SK-N-DZ (cell line): ENCODE measurements at regions not wholly inside any gene's neighbourhood (a gene's known extent, or its start where the extent isn't known, plus 50 kb on each side); places are given as distances from the start of the nearest gene placed in this dataset.
"Not testable (repeated sequence)": the region's sequence is repeated elsewhere in the genome, so short reads cannot be mapped to it uniquely, and the experiment has no call there.

Experiments
- DNase-seq: peaks from one replicate; pipeline ENCODE4 v3.0.0-alpha.2; 2015; ENCODE audit warnings: low spot score

DNA sequence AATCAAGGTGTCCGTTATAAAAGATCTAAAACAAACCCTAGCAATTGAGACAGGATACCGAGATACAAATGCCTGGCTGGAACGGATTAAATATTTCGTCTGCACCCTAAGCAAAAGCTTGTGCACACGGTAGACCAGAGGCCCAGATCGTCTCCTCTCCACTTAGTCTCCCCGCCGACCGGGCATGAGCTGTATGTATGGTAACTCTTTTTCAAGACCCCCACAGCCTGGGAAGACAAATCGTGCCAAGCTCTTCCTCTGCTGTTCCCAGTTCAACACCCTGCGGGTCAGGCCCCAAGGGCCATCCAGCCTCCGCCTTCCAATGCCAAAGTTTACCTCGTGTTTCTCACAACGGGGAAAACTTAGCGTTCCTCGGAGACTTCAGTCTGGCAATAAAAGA is 285.7 kb upstream of the GALNT17 start:
- DNase-seq: no peak

DNA sequence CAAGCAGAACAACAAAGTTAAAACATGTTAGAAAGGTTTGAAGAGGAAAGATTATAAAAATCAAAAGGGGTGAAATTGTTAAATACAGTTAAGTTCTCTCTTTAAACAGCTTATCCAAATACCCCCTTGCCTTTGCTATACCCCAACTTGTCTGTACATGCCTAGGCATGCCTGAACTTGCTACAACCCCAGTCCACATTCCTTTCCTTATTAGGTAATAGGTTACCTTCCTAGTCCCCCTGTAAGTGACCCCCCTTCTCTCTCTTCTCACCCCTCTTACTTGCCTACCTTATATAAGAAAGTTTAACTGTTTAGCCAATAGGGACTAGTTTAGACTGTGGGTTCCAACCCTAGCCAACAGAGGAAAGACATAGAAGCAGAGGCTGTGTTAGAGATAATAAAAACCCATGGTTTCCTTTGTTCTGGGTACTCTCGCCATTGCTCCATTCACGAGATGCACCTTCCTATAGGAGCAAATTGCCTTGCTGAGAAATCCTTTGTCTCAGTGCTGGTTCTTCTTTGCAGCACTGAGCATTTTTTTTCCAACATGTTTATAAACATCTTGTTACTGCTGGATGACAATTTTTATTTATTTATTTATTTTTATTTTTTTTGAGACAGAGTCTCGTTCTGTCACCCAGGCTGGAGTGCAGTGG is 282.2 kb upstream of the GALNT17 start:
- DNase-seq: no peak

DNA sequence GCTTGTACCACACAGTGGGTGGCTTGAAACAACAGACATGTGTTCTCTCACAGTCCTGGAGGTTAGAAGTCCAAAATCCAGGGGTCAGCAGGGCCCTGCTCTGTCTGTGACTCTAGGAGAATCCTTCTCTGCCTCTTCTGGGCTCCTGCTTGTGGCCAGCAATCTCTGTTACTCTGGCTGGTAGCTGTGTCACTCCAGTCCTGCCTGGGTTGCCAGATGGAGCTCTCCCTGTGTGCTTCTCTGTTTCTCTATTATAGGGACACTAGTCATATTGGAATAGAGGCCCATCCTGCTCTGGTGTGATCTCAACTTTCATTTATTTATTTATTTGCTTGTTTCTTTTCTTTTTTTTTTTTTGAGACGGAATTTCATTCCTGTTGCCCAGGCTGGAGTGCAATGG is 276.6 kb upstream of the GALNT17 start:
- no peak for DNase-seq

DNA sequence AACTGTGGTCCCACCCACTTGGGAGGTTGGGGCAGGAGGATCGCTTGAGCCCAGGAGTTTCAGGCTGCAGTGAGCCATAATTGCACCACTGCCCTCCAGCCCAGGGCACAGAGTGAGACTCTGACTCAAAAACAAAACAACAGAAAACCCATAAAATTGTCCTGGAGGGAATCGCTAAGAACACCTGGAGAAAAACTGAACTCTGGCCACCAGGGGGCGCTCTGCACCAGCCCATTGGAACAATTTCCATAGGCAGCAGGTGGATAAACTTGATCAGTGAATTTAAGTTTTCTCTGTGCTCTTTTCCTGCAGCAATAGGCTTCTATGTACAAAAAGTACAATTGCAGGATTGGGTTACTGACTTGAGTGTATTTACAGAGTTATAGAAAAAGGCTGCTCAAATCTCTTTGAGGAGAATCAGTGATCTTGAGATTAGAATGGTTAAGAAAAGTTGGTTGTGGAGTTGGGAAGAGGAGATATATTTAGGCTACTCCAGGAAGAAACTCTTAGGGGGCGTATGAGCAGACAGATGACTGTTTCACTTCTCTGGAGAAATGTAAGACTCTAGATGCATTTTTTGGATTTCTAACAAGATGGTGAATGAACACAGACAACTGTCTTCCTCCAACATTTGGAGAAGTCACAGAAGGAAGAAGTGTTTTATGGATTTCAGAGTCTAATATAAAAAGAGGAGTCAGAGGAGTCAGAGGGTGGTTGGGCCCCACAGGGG is 274.9 kb upstream of the GALNT17 start:
- peak; percentile 54 for DNase-seq

DNA sequence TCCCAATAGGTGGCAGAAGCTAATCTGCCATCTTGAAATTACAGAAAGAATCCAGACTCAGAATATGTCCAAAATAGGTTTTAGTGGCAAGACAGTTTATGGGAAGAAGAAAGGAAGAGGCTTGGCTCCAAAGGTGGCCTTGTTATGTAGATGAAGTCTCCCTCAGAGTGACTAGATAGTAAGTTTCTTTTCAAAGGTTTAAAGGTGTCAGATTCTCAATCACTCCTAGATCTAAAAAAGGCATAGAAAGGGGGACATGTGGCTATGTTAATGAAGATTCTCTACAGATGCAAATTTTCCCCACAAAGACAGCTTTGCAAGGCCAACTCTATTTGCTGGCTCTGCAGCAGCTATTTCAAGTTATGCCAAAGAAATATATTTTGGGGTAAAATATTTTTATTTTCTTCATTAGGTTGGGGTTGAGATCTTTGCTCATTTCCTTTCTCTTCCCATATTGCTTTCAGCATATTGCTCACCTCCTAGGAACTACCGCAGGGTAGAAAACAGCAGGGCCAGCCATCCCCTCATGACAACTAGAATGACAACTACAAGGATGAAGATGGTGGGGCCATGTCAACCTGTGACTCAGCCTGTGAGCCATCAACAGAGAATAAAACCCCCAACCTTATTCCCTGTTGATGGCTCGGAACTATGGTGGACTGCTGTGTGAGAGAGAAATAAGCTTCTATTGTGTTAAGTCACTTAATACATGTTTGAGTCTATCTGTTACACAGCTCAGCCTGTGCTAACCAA is 274.0 kb upstream of the GALNT17 start:
- DNase-seq: no peak

DNA sequence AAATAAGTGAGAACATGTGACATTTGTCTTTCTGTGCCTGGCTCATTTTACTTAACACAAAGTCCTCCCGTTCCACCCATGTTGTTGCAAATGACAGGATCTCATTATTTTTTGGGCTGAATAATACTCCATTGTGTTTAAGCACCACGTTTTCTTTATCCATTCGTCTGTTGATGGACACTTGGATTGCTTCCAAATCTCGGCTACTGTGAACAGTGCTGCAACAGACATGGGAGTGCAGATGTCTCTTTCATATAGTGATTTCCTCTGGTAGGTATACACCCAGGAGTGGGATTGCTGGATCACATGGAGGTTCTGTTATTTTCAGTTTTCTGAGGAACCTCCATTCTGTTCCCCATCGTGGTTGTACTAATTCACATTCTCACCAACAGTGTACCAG is 264.4 kb upstream of the GALNT17 start:
- DNase-seq: no peak

DNA sequence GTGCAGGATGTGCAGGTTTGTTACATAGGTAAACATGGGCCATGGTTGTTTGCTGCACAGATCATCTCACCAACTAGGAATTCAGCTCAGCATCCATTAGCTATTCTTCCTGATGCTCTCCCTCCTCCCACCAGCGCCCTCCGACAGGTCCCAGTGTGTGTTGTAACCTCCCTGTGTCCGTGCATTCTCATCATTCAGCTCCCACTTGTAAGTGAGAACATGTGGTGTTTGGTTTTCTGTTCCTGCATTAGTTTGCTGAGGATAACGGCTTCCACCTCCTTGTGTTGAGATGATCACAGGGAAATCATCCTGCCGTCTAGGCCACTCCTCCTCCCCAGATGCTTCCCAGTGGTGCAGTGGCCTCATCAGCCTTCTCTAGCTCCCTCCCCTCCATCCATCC is 261.6 kb upstream of the GALNT17 start:
- no peak for DNase-seq

DNA sequence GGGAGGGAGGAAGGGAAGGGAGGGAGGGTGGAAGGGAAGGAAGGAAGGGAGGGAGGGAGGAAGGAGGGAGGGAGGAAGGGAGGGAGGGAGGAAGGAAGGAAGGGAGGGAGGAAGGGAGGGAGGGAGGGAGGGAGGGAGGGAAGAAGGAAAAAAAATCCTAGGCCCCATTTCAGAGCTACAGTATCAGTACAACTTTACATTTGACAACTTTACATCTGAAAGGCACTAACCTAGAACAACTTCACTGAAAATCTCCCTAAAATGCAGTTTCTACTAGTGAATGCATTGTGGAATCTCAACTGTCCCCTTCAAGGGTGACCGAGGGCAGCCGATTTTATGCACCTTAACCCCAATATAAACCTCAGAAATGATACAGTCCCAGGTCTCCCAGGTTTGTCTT is 259.8 kb upstream of the GALNT17 start:
- no peak for DNase-seq

DNA sequence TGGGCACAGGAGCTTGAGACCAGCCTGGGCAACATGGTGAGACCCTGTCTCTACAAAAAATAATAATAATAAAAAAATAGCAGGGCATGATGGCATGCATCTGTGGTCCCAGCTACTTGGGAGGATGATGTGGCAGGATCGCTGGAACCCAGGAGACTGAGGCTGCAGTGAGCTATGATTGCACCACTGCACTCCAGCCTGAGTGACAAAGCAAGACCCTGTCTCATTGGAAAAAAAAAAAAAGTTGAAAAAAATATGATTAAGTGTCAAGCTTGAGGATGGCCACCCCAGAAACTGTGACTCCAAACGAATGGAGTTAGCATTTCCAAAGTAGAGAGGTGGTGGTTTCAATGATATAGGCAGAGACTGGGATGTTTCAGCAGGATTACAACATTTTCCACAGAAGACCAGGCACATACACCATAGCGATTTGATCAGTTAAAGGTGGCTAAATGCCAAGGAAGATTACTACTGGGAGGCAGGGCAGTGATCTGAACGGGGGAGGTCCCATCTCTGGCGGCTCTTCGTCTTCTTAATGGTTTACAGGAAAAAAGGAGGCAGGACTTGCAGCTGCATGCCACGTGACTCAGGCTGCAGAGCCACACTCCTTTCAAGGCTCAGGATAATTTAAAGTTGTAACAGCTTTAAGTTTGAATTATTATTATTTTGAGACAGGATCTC is 250.6 kb upstream of the GALNT17 start:
- DNase-seq: no peak

DNA sequence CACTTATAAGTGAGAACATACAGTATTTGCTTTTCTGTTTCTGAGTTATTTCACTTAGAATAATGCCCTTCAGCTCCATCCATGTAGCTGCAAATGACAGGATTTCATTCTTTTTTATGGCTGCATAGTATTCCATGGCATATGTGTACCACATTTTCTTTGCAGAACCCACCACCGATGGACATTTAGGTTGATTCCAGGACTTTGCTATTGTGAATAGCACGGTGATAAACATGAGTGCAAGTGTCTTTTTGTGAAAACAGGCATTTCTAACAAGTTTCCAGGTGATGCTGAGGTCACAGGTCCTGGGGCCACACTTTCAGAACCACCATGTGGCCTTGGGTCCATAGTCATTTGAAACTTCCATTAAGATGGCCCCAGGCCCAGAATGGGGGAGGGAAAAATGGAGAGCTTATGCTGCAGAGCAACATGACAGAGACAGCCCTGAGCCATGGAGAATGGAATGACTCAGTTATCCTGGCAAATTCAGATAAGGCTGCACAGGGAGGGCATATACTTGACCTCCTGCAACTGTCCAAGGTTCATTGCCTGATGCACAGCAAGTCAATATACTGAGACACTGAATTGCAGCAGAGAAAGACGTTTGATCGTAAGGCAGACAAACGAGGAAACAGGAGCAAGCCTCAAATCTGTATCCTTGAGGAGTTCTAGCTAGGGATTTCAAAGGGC is 248.0 kb upstream of the GALNT17 start:
- DNase-seq: no peak

DNA sequence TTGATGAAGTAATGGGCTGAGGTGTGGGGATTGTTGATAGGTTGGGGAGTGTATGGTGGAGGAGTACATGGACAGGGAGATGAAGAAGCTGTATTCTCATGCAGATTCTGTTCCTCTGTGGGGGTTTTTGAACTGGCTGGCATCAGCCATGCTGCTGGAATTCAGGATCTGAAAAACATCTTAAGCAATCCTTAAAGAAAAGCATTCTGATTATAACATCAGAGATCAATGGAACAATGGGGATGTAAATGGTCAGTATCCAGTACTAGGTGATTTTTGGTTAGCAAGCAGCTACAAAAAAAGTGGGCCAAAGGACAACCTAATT is 247.5 kb upstream of the GALNT17 start:
- no peak for DNase-seq

DNA sequence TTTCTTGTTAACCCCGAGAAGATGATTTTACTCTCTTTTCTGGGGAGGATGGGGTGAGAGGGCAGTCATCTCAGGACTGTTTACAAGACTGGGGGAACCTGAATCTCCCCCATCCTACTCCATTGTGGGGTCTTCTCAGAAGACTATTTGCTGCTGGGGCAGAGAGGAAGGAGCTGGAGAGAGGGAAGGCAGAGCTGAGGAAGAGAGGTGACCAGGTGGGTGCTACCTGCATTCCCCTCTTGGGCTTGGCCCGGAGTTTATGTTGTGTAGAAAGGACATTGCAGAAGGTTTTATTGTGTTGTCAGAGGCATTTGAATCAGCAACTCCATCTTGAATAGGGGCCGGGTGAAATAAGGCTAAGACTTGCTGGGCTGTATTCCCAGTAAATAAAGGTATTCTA is 247.1 kb upstream of the GALNT17 start:
- no peak for DNase-seq

DNA sequence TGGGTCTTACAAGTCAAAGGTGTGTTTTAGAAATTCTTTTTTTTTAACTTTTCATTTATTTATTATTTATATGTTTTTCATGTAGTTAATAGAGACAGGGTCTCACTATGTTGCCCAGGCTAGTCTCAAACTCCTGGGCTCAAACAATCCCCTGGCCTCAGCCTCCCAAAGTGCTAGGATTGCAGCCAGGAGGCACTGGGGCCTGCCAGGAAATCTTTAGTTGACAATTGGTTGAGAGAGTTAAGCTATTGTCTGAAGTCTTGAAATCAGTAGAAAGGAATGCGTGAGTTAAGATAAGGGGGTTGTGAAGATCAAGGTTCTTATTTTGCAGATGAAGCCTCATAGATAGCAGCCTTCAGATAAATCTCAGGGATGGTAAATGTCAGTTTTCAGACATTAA is 245.4 kb upstream of the GALNT17 start:
- no peak for DNase-seq

DNA sequence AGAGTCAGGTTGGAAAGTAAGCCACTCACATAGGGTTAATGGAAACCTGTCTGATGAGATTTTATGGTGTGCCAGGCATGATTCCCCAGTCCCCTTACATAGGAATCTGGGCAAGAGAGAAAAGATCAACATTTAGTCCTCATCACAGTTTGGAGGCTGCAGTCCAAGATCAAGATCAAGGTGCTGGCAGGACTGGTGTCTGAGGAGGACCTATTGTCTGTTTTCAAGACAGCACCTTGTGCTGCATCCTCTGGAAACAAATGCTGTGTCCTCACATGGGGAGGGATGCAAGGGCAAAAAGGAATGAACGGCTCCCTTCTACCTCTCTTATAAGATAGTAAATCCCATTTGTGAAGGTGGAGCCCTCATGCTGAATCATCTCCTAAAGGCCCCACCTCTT is 244.8 kb upstream of the GALNT17 start:
- no peak for DNase-seq

DNA sequence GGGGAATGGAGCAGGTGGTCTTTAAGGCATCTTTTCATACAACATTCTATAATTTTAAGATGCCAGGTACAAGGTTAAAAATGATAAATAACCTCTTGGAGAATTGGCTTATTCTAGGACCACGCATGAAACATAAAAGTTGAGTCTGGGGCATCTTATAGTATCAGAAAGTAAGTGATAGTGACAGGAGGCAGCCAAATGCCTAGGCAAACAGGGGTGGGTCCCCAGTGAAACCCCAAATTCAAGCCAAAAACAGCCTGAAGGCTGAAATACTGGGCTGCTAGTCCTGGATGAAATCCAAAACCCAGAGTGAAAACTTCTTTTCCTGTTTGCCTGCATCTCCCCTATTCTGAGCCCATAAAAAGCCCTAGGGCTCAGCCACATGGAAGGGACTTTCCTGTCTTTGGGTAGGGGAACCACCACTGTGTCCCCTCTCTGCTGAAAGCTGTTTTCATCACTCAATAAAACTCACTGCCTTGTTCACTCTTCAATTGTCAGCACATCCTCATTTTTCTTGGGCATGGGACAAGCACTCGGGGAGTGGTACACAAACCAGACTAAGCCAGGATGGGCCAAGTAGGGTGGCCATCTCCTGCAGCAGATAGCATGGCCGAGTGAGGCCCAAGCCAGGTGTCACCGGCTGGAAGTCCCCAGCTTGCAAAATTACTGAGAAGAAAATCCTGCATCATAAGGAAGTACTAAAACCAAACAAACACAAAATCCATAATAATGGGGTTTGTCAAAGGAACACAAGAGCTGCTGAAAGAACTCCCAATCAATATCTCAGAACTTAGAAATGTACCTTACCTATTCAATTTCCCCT is 241.6 kb upstream of the GALNT17 start:
- DNase-seq: no peak

DNA sequence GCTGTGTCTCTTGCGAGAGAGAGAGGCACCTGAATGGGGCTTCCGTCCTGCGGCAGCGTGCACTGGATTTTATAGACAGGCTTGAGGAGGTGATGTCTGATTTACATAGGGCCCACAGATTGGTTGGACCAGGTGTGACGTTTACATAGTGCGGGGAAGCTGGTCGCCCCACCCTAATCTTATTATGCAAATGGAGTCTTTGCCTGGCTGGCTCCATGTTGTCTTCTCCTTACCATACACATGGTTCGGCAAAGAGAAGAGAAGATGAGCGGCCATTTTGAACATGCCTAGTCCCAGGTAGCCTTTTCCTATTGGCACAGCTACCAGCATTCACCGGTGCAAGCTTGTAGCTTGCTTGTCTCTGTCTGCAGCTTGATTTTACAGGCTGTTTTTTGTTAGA is 238.5 kb upstream of the GALNT17 start:
- DNase-seq: peak; percentile 66

DNA sequence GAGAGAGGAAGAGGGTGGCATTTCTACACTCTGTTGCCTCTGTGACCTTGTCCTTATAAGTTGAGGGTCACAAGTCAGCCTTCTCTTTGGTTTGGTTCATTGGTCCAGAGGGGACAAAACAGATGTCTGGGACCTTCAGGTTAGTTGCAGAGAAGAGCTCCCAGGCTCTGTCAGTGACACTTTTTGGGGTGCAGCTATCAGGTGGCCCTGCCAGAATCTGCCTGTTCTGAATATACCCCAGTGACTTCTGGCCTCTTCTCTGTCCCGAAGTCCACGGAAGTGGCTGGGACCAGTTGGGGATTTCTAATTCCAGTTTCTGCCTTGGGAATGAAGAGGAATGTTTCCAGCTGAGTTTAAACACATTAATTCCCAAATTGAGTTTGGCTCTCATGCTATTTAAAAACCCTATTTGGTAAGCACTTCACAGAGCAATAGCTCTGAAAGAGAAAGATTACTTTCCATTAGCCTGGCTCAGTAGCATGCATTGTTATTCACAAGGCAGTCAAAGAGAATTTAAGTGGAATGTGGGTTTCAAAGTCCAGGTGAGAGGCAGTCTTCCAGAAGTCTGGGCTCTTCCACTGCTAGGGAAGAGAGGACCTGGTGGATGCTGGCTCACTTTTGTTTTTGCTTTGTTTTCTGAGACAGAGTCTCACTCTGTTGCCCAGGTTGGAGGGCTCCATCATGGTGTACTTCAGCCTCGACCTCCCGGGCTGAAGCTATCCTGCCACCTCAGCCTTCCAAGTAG is 237.8 kb upstream of the GALNT17 start:
- DNase-seq: no peak

DNA sequence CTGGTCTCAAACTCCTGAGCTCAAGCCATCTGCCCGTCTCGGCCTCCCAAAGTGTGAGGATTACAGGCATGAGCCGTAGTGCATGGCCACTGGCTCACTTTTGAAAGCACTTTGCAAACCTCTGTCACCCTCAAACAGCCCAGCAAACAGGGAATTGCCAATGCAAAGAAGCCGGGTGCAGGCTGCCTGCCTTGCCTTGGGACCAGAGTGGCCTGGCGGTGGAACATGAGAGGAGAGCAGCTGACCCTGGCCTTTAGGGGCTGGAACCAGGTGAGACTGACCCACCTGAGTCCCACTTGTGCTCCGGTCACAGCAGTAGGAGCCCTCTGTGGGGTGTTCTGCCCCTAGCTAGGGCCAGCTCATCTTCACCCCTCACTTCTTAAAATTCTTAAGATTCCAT is 237.1 kb upstream of the GALNT17 start:
- no peak for DNase-seq

DNA sequence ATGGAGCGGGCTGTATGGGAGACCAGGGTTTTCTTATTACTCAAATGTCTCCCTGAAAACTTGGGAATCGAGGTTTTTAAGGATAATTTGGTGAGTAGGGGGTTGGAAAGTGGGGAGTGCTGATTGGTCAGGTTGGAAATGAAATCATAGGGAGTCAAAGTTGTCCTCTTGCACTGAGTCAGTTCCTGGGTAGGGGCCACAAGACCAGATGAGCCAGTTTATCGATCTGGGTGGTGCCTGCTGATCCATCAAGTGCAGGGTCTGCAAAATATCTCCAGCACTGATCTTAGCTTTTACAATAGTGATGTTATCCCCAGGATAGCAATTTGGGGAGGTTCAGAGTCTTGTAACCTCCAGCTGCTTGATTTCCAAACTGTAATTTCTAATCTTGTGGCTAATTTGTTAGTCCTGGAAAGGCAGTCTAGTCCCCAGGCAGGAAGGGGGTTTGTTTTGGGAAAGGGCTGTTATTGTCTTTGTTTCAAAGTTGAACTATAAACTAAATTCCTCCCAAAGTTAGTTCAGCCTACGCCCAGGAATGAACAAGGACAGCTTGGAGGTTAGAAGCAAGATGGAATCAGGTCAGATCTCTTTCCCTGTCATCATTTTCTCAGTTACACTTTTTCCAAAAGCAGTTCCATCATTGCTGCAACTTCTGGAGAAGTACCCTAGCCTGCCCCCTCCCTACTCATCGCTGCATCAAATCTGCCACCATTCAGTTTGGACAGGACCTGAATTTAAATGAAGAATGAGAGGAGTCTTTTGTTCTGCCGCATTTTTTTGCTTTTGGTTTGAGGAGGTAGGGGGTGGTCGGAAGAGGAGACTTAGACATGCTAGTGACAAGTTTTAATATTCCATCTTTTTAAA is 236.4 kb upstream of the GALNT17 start:
- not testable (repeated sequence) for DNase-seq
